HEK293T (cell line): ENCODE measurements at regions not wholly inside any gene's neighbourhood (a gene's known extent, or its start where the extent isn't known, plus 50 kb on each side); places are given as distances from the start of the nearest gene placed in this dataset.

ENCODE experiments used
- CTCF ChIA-PET: fragments of 350-600 bp; formaldehyde crosslinking; extraction: SDS; loops from one replicate; lab custom pipeline; 2021; ENCODE audit warnings: antibody characterized with exemption, inconsistent platforms; lab: Yijun Ruan, JAX
- POLR2A ChIA-PET: fragments of 350-600 bp; formaldehyde crosslinking; extraction: SDS; loops from one replicate; lab custom pipeline; 2020; ENCODE audit warnings: antibody characterized with exemption, inconsistent platforms; lab: Yijun Ruan, JAX
- DNase-seq: peaks from one replicate; pipeline ENCODE4 v3.0.0; 2012; ENCODE audit warnings: mixed read lengths; ENCODE audit errors: extremely low spot score
- ARNT ChIP-seq: fragments of 450-650 bp; IDR thresholded peaks from 2 replicates; pipeline ENCODE4 v1.6.1; 2017; ENCODE audit warnings: mild to moderate bottlenecking
- BHLHE40 ChIP-seq: fragments of 450-650 bp; IDR thresholded peaks from 2 replicates; pipeline ENCODE4 v1.6.1; 2016; ENCODE audit warnings: mild to moderate bottlenecking, moderate library complexity, borderline replicate concordance
- CTBP1 ChIP-seq: fragments of 450-650 bp; IDR thresholded peaks from 2 replicates; pipeline ENCODE4 v1.6.1; 2016; ENCODE audit warnings: borderline replicate concordance
- ELF4 ChIP-seq: fragments of 450-650 bp; IDR thresholded peaks from 2 replicates; pipeline ENCODE4 v1.6.1; 2017; ENCODE audit warnings: antibody characterized with exemption
- FOXA1 ChIP-seq: fragments of 450-650 bp; IDR thresholded peaks from 2 replicates; pipeline ENCODE4 v1.6.1; 2016; ENCODE audit warnings: mild to moderate bottlenecking
- FOXK2 ChIP-seq: fragments of 450-650 bp; IDR thresholded peaks from 2 replicates; pipeline ENCODE4 v1.6.1; 2016; ENCODE audit warnings: mild to moderate bottlenecking
- FOXM1 ChIP-seq: fragments of 450-650 bp; IDR thresholded peaks from 2 replicates; pipeline ENCODE4 v1.6.1; 2017; ENCODE audit warnings: mild to moderate bottlenecking, borderline replicate concordance
- HDGF ChIP-seq: fragments of 450-650 bp; IDR thresholded peaks from 2 replicates; pipeline ENCODE4 v1.6.1; 2017; ENCODE audit warnings: antibody characterized with exemption, borderline replicate concordance
- L3MBTL2 ChIP-seq: fragments of 450-650 bp; conservative IDR thresholded peaks from 2 replicates; pipeline ENCODE4 v1.6.1; 2016; ENCODE audit warnings: mild to moderate bottlenecking
- LEF1 ChIP-seq: fragments of 450-650 bp; IDR thresholded peaks from 2 replicates; pipeline ENCODE4 v1.6.1; 2017; ENCODE audit warnings: mild to moderate bottlenecking, borderline replicate concordance
- NFRKB ChIP-seq: fragments of 450-650 bp; IDR thresholded peaks from 2 replicates; pipeline ENCODE4 v1.6.1; 2016; ENCODE audit warnings: mild to moderate bottlenecking, moderate library complexity
- PKNOX1 ChIP-seq: fragments of 450-650 bp; IDR thresholded peaks from 2 replicates; pipeline ENCODE4 v1.6.1; 2016
- SP1 ChIP-seq: fragments of 450-650 bp; IDR thresholded peaks from 2 replicates; pipeline ENCODE4 v1.6.1; 2017
- SUZ12 ChIP-seq: fragments of 450-650 bp; IDR thresholded peaks from 2 replicates; pipeline ENCODE4 v1.6.1; 2016; ENCODE audit warnings: mild to moderate bottlenecking
- TARDBP ChIP-seq: fragments of 450-650 bp; IDR thresholded peaks from 2 replicates; pipeline ENCODE4 v1.6.1; 2016
- ZNF384 ChIP-seq: fragments of 450-650 bp; IDR thresholded peaks from 2 replicates; pipeline ENCODE4 v1.6.1; 2016

GRCh38 chr6:41467627-41468404 lies 78.4 kb upstream of the FOXP4 start:
- ChIA-PET POLR2A (no interaction called here), CTCF (no interaction called here)
- TF ChIP-seq ELF4, result no peak
- no peak for TF ChIP-seq HDGF
- no peak for TF ChIP-seq TARDBP
- no peak for TF ChIP-seq SUZ12
- TF ChIP-seq CTBP1, result no peak
- no peak for TF ChIP-seq L3MBTL2
- no peak for TF ChIP-seq ZNF384
- TF ChIP-seq FOXK2, result no peak
- no peak for TF ChIP-seq PKNOX1
- no peak for TF ChIP-seq FOXA1
- TF ChIP-seq NFRKB, result no peak
- no peak for TF ChIP-seq SP1
- TF ChIP-seq ARNT, result no peak
- no peak for TF ChIP-seq BHLHE40
- TF ChIP-seq LEF1, result no peak
- no peak for TF ChIP-seq FOXM1

GRCh38 chr6:41469156-41470028 lies 76.8 kb upstream of the FOXP4 start:
- no peak for TF ChIP-seq SUZ12
- TF ChIP-seq NFRKB, result no peak
- TF ChIP-seq TARDBP, result no peak
- no peak for TF ChIP-seq PKNOX1
- CTCF ChIA-PET, result interaction anchor here (1.0 to 1.4 kb wide), 2 partner anchors 9 to 19 kb away, joined by 3 read pairs; no protein-coding TSS in a partner anchor
- POLR2A ChIA-PET, result no interaction called here
- no peak for DNase-seq

More at GRCh38 chr6:41467627-41468404, 78.4 kb upstream of the FOXP4 start:
- no peak for DNase-seq

- POLR2A ChIA-PET, result no interaction called here
- no peak for DNase-seq
- no peak for TF ChIP-seq TARDBP
- TF ChIP-seq ZNF384, result no peak
- no peak for TF ChIP-seq ARNT
- no peak for TF ChIP-seq L3MBTL2
- no peak for TF ChIP-seq PKNOX1
- TF ChIP-seq SUZ12, result no peak
- no peak for TF ChIP-seq ELF4
- TF ChIP-seq CTBP1, result no peak
- no peak for TF ChIP-seq FOXK2
- TF ChIP-seq NFRKB, result no peak
- no peak for TF ChIP-seq BHLHE40
- TF ChIP-seq LEF1, result no peak
- TF ChIP-seq FOXM1, result no peak
- no peak for TF ChIP-seq FOXA1
- no peak for TF ChIP-seq SP1
- no peak for TF ChIP-seq HDGF
- CTCF ChIA-PET, result interaction anchor here (1.0 to 1.4 kb wide), 2 partner anchors 8 to 19 kb away, joined by 3 read pairs; no protein-coding TSS in a partner anchor
These were observed 76.2 kb upstream of the FOXP4 start for GRCh38 chr6:41470029-41470330.

GRCh38 chr6:41470331-41471063 lies 75.7 kb upstream of the FOXP4 start:
- CTCF ChIA-PET, result interaction anchor here (1.0 kb wide), 1 partner anchor 20 kb away, joined by 3 read pairs; no protein-coding TSS in a partner anchor
- TF ChIP-seq ZNF384 (no peak), LEF1 (no peak), HDGF (no peak), ARNT (no peak), SUZ12 (no peak), FOXM1 (no peak), SP1 (no peak), FOXA1 (no peak), BHLHE40 (no peak), NFRKB (no peak)
- POLR2A ChIA-PET, result no interaction called here
- DNase-seq, result no peak

GRCh38 chr6:41471064-41471895 lies 74.9 kb upstream of the FOXP4 start:
- CTCF ChIA-PET, result interaction anchor here (1.0 kb wide), 1 partner anchor 9 kb away, joined by 3 read pairs; no protein-coding TSS in a partner anchor
- POLR2A ChIA-PET, result no interaction called here
- no peak for DNase-seq
- TF ChIP-seq PKNOX1 (peak; percentile 61; the same call in 1 of the 2 replicates), FOXA1 (no peak)
